Ascending aorta (tissue), 2 donors: ENCODE measurements at regions not wholly inside any gene's neighbourhood (a gene's known extent, or its start where the extent isn't known, plus 50 kb on each side); places are given as distances from the start of the nearest gene placed in this dataset.

ENCODE experiments used
- DNase-seq, 2 donors: peaks; one replicate each; pipeline ENCODE4 v3.0.0-alpha.2; 2019; ENCODE audit warnings: low spot score in 2 of 2
- H3K27ac ChIP-seq, 2 donors: fragments of 200-600 bp; sonication (generic); one replicate each; pipeline ENCODE4 v1.5.1; 2016 to 2017; ENCODE audit warnings: mild to moderate bottlenecking in 1 of 2
- H3K27me3 ChIP-seq: fragments of 200-600 bp; sonication (generic); one replicate; pipeline ENCODE4 v1.5.1; 2017
- H3K36me3 ChIP-seq, 2 donors: fragments of 200-600 bp; sonication (generic); one replicate each; pipeline ENCODE4 v1.5.1; 2016
- H3K4me1 ChIP-seq, 2 donors: fragments of 200-600 bp; sonication (generic); one replicate each; pipeline ENCODE4 v1.5.1; 2016 to 2017; ENCODE audit warnings: mild to moderate bottlenecking in 1 of 2
- H3K4me3 ChIP-seq, 2 donors: fragments of 200-600 bp; sonication (generic); one replicate each; pipeline ENCODE4 v1.5.1; 2016 to 2017; ENCODE audit warnings: mild to moderate bottlenecking in 1 of 2
- H3K9me3 ChIP-seq, 2 donors: fragments of 200-600 bp; sonication (generic); one replicate each; pipeline ENCODE4 v1.5.1; 2016
- CTCF ChIP-seq, 3 experiments: fragments of 200-600 bp in 2 of 3; fragments of 450-650 bp in 1 of 3; sonication (generic) in 2 of 3; IDR thresholded peaks; one replicate each; pipeline ENCODE4 v1.5.1; 2016 to 2019; ENCODE audit warnings: antibody characterized with exemption in 3 of 3, mild to moderate bottlenecking in 1 of 3, moderate library complexity in 1 of 3
- intact Hi-C: fragments of 100-400 bp; cut with DNase I; formaldehyde crosslinking; loops from one replicate; pipeline ENCODE4 v1.15.1; 2023

- Histone ChIP-seq H3K4me3 (no peak overlapping the region), H3K4me1 (no peaks in the 10 kb centered on the region), H3K36me3 (no peaks in the 10 kb centered on the region), H3K9me3 (no peaks in the 10 kb centered on the region), H3K27ac (no peak overlapping the region), H3K27me3 (no peaks in the 10 kb centered on the region)
- DNase-seq: no peak
- intact Hi-C loops: no loop called here
- TF ChIP-seq CTCF (IDR thresholded peaks at IDR 0.05): no peak
Observed at GRCh38 chr5:165328846-165329245, 1823.4 kb downstream of the MAT2B start.

GRCh38 chr5:165333623-165334022, 1828.2 kb downstream of the MAT2B start:
- no peaks in the 10 kb centered on the region for H3K9me3 ChIP-seq
- no peak for DNase-seq
- no peaks in the 10 kb centered on the region for H3K36me3 ChIP-seq
- H3K4me3 ChIP-seq: no peak overlapping the region
- intact Hi-C loops: no loop called here
- H3K27ac ChIP-seq: no peak overlapping the region
- TF ChIP-seq CTCF (IDR thresholded peaks at IDR 0.05): no peak
- H3K4me1 ChIP-seq: no peaks in the 10 kb centered on the region
- no peaks in the 10 kb centered on the region for H3K27me3 ChIP-seq

- intact Hi-C loops: no loop called here
- Histone ChIP-seq H3K4me1 (no peaks in the 10 kb centered on the region), H3K36me3 (no peaks in the 10 kb centered on the region), H3K9me3 (no peaks in the 10 kb centered on the region), H3K27ac (no peak overlapping the region), H3K27me3 (no peaks in the 10 kb centered on the region), H3K4me3 (no peak overlapping the region)
- DNase-seq: no peak
- TF ChIP-seq CTCF (IDR thresholded peaks at IDR 0.05): no peak
Observed at GRCh38 chr5:165334201-165334600, 1828.8 kb downstream of the MAT2B start.

- intact Hi-C loops: no loop called here
- no peak for TF ChIP-seq CTCF (IDR thresholded peaks at IDR 0.05)
- no peak overlapping the region for H3K27ac ChIP-seq
- no peak overlapping the region for H3K4me3 ChIP-seq
- H3K27me3 ChIP-seq: no peaks in the 10 kb centered on the region
- no peaks in the 10 kb centered on the region for H3K36me3 ChIP-seq
- no peaks in the 10 kb centered on the region for H3K4me1 ChIP-seq
- DNase-seq: no peak
- no peaks in the 10 kb centered on the region for H3K9me3 ChIP-seq
Observed at GRCh38 chr5:165349735-165350134, 1844.3 kb downstream of the MAT2B start.

GRCh38 chr5:165351342-165351741, 1845.9 kb downstream of the MAT2B start:
- no peaks in the 10 kb centered on the region for H3K4me1 ChIP-seq
- no peak overlapping the region for H3K27ac ChIP-seq
- DNase-seq: no peak
- no peak for TF ChIP-seq CTCF (IDR thresholded peaks at IDR 0.05)
- intact Hi-C loops: no loop called here
- H3K9me3 ChIP-seq: no peaks in the 10 kb centered on the region
- no peaks in the 10 kb centered on the region for H3K36me3 ChIP-seq
- H3K27me3 ChIP-seq: no peaks in the 10 kb centered on the region
- H3K4me3 ChIP-seq: no peak overlapping the region

- intact Hi-C loops: no loop called here
- TF ChIP-seq CTCF (IDR thresholded peaks at IDR 0.05): no peak
- DNase-seq: no peak
- no peaks in the 10 kb centered on the region for H3K4me1 ChIP-seq
- H3K4me3 ChIP-seq: no peak overlapping the region
- H3K36me3 ChIP-seq: no peaks in the 10 kb centered on the region
- H3K9me3 ChIP-seq: no peaks in the 10 kb centered on the region
- H3K27me3 ChIP-seq: no peaks in the 10 kb centered on the region
- H3K27ac ChIP-seq: no peak overlapping the region
Observed at GRCh38 chr5:165360366-165360765, 1854.9 kb downstream of the MAT2B start.
